GM23338 (cell line): ENCODE measurements at regions not wholly inside any gene's neighbourhood (a gene's known extent, or its start where the extent isn't known, plus 50 kb on each side); places are given as distances from the start of the nearest gene placed in this dataset.

ENCODE experiments used
- ATAC-seq: fragments of 200-7000 bp; cut with Tn5 transposase; 3 replicates; pipeline ENCODE4 v1.9.1; 2020
- DNase-seq: peaks from one replicate; pipeline ENCODE4 v3.0.0-alpha.2; 2015; ENCODE audit warnings: low spot score
- H2AFZ ChIP-seq: fragments of 200-600 bp; sonication (generic); 2 replicates; pipeline ENCODE4 v1.8.0; 2016; ENCODE audit warnings: antibody characterized with exemption, mild to moderate bottlenecking, moderate library complexity
- H3F3A ChIP-seq: fragments of 200-600 bp; sonication (generic); replicated peaks from 2 replicates; pipeline ENCODE4 v1.8.0; 2017; ENCODE audit warnings: antibody characterized with exemption, mixed run types, low read depth
- H3K27ac ChIP-seq: fragments of 200-600 bp; sonication (generic); 2 replicates; pipeline ENCODE4 v1.6.1; 2016; ENCODE audit warnings: low read depth
- H3K27me3 ChIP-seq: fragments of 200-600 bp; sonication (generic); 2 replicates; pipeline ENCODE4 v1.8.0; 2016; ENCODE audit warnings: mild to moderate bottlenecking, mixed run types, moderate library complexity; ENCODE audit not compliant: insufficient read depth
- H3K36me3 ChIP-seq: fragments of 200-600 bp; sonication (generic); 2 replicates; pipeline ENCODE4 v1.8.0; 2016; ENCODE audit warnings: mild to moderate bottlenecking; ENCODE audit not compliant: insufficient read depth
- H3K4me1 ChIP-seq: fragments of 200-600 bp; sonication (generic); 2 replicates; pipeline ENCODE4 v1.8.0; 2016; ENCODE audit warnings: mild to moderate bottlenecking, moderate library complexity; ENCODE audit not compliant: insufficient read depth
- H3K4me2 ChIP-seq: fragments of 200-600 bp; sonication (generic); 2 replicates; pipeline ENCODE4 v1.7.1; 2017; ENCODE audit warnings: mixed run types
- H3K4me3 ChIP-seq: fragments of 200-600 bp; sonication (generic); 2 replicates; pipeline ENCODE4 v1.6.1; 2016; ENCODE audit warnings: mixed run types
- H3K79me2 ChIP-seq: fragments of 200-600 bp; sonication (generic); replicated peaks from 2 replicates; pipeline ENCODE4 v1.8.0; 2017; ENCODE audit warnings: mild to moderate bottlenecking; ENCODE audit not compliant: insufficient read depth
- H3K9me2 ChIP-seq: fragments of 200-600 bp; sonication (generic); 2 replicates; pipeline ENCODE4 v1.8.0; 2017; ENCODE audit not compliant: insufficient read depth
- H4K20me1 ChIP-seq: fragments of 200-600 bp; sonication (generic); replicated peaks from 2 replicates; pipeline ENCODE4 v1.8.0; 2017; ENCODE audit warnings: mild to moderate bottlenecking; ENCODE audit not compliant: insufficient read depth
- H3K27ac Mint-ChIP-seq: 2 replicates; pipeline ENCODE4 v1.8.0; 2020; ENCODE audit warnings: inconsistent platforms, mild to moderate bottlenecking, moderate library complexity, mixed read lengths
- H3K27me3 Mint-ChIP-seq: 3 replicates; pipeline ENCODE4 v1.8.0; 2022; ENCODE audit warnings: low read depth, mild to moderate bottlenecking, moderate library complexity, mixed read lengths, inconsistent platforms; ENCODE audit not compliant: insufficient read depth, poor library complexity
- H3K36me3 Mint-ChIP-seq: 3 replicates; pipeline ENCODE4 v1.8.0; 2021; ENCODE audit warnings: low read depth, mild to moderate bottlenecking, inconsistent platforms, moderate library complexity, mixed read lengths
- H3K4me1 Mint-ChIP-seq: 3 replicates; pipeline ENCODE4 v1.8.0; 2020; ENCODE audit warnings: mild to moderate bottlenecking, inconsistent platforms, mixed read lengths
- H3K4me3 Mint-ChIP-seq: 3 replicates; pipeline ENCODE4 v1.8.0; 2021; ENCODE audit warnings: moderate library complexity, mild to moderate bottlenecking, inconsistent platforms, mixed read lengths
- H3K9me3 Mint-ChIP-seq: 3 replicates; pipeline ENCODE4 v1.8.0; 2020; ENCODE audit warnings: moderate library complexity, mild to moderate bottlenecking, inconsistent platforms, mixed read lengths
- CREB1 ChIP-seq: fragments of 250-450 bp; sonication (Bioruptor Pico); IDR thresholded peaks from 2 replicates; pipeline ENCODE4 v1.5.0; 2020; ENCODE audit warnings: low read depth, mild to moderate bottlenecking, moderate library complexity
- EZH2 ChIP-seq: fragments of 200-600 bp; sonication (generic); IDR thresholded peaks from one replicate; pipeline ENCODE4 v1.8.0; 2017; ENCODE audit warnings: antibody characterized with exemption, mild to moderate bottlenecking, low read depth; ENCODE audit not compliant: unreplicated experiment
- EZH2phosphoT487 ChIP-seq: fragments of 200-600 bp; sonication (generic); IDR thresholded peaks from one replicate; pipeline ENCODE4 v1.8.1; 2018; ENCODE audit warnings: antibody characterized with exemption; ENCODE audit not compliant: unreplicated experiment
- JUNB ChIP-seq: IDR thresholded peaks from one replicate; pipeline ENCODE4 v1.6.1; 2016; ENCODE audit warnings: antibody characterized with exemption; ENCODE audit not compliant: unreplicated experiment
- POLR2AphosphoS5 ChIP-seq: IDR thresholded peaks from 2 replicates; pipeline ENCODE4 v1.6.1; 2016; ENCODE audit warnings: antibody characterized with exemption, low read depth
- TF ChIP-seq, protein P1 (sequence below): IDR thresholded peaks from 2 replicates; pipeline ENCODE4 v1.6.1; 2016; ENCODE audit warnings: antibody characterized with exemption
- TF ChIP-seq, protein P2 (sequence below): IDR thresholded peaks from one replicate; pipeline ENCODE4 v1.6.1; 2018; ENCODE audit warnings: antibody characterized with exemption; ENCODE audit not compliant: unreplicated experiment
- TF ChIP-seq, protein P3 (sequence below): fragments of 250-450 bp; sonication (Bioruptor Pico); IDR thresholded peaks from 2 replicates; pipeline ENCODE4 v1.5.0; 2020; ENCODE audit warnings: mild to moderate bottlenecking, moderate library complexity
- TF ChIP-seq, protein P4 (sequence below), 2 experiments: fragments of 200-600 bp in 1 of 2; sonication (generic) in 1 of 2; conservative IDR thresholded peaks; 2 replicates each; pipeline versions ENCODE4 v1.5.1 to v1.6.1; 2016 to 2017; ENCODE audit warnings: antibody characterized with exemption in 2 of 2, low read depth in 2 of 2, mild to moderate bottlenecking in 2 of 2, moderate library complexity in 1 of 2

DNA sequence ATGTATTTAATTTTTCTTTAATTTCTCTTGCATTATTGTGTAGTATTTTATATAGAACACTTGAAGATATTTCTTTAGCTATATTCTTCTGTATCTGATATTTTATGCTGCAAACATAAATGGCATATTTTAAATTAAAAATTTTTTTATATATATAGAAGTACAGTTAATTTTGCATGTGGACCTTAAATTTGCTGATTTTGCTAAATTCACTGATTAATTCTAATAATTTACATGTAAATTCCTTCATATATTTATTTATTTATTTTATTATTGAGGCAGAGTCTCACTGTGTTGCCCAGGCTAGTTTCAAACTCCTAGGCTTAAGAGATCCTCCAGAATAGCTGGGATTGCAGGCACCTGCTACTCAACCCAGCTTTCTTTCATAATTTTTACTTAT, 276.9 kb downstream of the PRR16 start:
- no peaks in the 10 kb centered on the region for H3K9me3 Mint-ChIP-seq
- no peak overlapping the region for H3K4me3 ChIP-seq
- H3K4me3 Mint-ChIP-seq: no peak overlapping the region
- no peak overlapping the region for H3K4me2 ChIP-seq
- H3K27me3 ChIP-seq: no peaks in the 10 kb centered on the region
- peaks cover 2% of the 10 kb centered on the region for H3K27me3 Mint-ChIP-seq
- ATAC-seq (no peak), DNase-seq (no peak)
- no peaks in the 10 kb centered on the region for H3F3A ChIP-seq
- no peak overlapping the region for H2AFZ ChIP-seq
- no peaks in the 10 kb centered on the region for H4K20me1 ChIP-seq
- H3K9me2 ChIP-seq: no peaks in the 10 kb centered on the region
- H3K4me1 Mint-ChIP-seq: peaks cover 22% of the 10 kb centered on the region; the same call in 2 of the 3 replicates
- H3K27ac Mint-ChIP-seq: no peak overlapping the region
- H3K4me1 ChIP-seq: no peaks in the 10 kb centered on the region
- TF ChIP-seq, protein P1, sequence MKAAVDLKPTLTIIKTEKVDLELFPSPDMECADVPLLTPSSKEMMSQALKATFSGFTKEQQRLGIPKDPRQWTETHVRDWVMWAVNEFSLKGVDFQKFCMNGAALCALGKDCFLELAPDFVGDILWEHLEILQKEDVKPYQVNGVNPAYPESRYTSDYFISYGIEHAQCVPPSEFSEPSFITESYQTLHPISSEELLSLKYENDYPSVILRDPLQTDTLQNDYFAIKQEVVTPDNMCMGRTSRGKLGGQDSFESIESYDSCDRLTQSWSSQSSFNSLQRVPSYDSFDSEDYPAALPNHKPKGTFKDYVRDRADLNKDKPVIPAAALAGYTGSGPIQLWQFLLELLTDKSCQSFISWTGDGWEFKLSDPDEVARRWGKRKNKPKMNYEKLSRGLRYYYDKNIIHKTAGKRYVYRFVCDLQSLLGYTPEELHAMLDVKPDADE: no peak
- TF ChIP-seq EZH2phosphoT487: no peak
- no peak for TF ChIP-seq JUNB
- TF ChIP-seq POLR2AphosphoS5: no peak
- TF ChIP-seq EZH2: no peak
- H3K27ac ChIP-seq: no peak overlapping the region
- no peaks in the 10 kb centered on the region for H3K36me3 Mint-ChIP-seq
- H3K36me3 ChIP-seq: no peaks in the 10 kb centered on the region
- no peaks in the 10 kb centered on the region for H3K79me2 ChIP-seq

DNA sequence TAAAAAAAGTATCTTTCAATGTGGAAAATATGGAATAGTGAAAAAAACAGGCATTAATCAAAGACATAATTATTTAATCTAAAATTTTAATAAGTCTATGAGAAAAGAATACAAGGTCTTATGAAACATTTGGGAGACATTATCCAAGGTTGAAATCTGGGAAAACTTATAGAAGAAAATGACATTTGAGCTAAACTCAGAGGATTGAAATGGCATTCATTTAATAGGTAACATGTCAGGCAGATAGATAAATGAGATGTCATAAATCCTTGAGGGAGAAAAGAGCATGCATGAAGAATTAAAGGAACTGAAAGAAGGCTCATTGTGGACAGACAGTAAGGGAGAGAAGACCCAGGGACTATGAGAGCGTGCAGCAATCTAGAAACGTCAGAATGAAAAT, 284.4 kb downstream of the PRR16 start:
- no peaks in the 10 kb centered on the region for H4K20me1 ChIP-seq
- H3K27ac Mint-ChIP-seq: no peak overlapping the region
- DNase-seq (no peak), ATAC-seq (no peak)
- H2AFZ ChIP-seq: no peak overlapping the region
- no peak overlapping the region for H3K4me3 Mint-ChIP-seq
- no peaks in the 10 kb centered on the region for H3K79me2 ChIP-seq
- no peak overlapping the region for H3K4me2 ChIP-seq
- no peak overlapping the region for H3K4me3 ChIP-seq
- H3K27me3 ChIP-seq: no peaks in the 10 kb centered on the region
- H3K27ac ChIP-seq: no peak overlapping the region
- H3K9me3 Mint-ChIP-seq: no peaks in the 10 kb centered on the region; the same call in 2 of the 3 replicates
- H3K36me3 Mint-ChIP-seq: no peaks in the 10 kb centered on the region
- no peaks in the 10 kb centered on the region for H3K36me3 ChIP-seq
- peaks cover 26% of the 10 kb centered on the region for H3K4me1 Mint-ChIP-seq
- no peaks in the 10 kb centered on the region for H3K27me3 Mint-ChIP-seq
- peaks cover 8% of the 10 kb centered on the region; the same call in 1 of the 2 replicates for H3K4me1 ChIP-seq
- H3F3A ChIP-seq: no peaks in the 10 kb centered on the region
- no peaks in the 10 kb centered on the region for H3K9me2 ChIP-seq
- TF ChIP-seq, protein P2, sequence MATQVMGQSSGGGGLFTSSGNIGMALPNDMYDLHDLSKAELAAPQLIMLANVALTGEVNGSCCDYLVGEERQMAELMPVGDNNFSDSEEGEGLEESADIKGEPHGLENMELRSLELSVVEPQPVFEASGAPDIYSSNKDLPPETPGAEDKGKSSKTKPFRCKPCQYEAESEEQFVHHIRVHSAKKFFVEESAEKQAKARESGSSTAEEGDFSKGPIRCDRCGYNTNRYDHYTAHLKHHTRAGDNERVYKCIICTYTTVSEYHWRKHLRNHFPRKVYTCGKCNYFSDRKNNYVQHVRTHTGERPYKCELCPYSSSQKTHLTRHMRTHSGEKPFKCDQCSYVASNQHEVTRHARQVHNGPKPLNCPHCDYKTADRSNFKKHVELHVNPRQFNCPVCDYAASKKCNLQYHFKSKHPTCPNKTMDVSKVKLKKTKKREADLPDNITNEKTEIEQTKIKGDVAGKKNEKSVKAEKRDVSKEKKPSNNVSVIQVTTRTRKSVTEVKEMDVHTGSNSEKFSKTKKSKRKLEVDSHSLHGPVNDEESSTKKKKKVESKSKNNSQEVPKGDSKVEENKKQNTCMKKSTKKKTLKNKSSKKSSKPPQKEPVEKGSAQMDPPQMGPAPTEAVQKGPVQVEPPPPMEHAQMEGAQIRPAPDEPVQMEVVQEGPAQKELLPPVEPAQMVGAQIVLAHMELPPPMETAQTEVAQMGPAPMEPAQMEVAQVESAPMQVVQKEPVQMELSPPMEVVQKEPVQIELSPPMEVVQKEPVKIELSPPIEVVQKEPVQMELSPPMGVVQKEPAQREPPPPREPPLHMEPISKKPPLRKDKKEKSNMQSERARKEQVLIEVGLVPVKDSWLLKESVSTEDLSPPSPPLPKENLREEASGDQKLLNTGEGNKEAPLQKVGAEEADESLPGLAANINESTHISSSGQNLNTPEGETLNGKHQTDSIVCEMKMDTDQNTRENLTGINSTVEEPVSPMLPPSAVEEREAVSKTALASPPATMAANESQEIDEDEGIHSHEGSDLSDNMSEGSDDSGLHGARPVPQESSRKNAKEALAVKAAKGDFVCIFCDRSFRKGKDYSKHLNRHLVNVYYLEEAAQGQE: no peak
- TF ChIP-seq, protein P3, sequence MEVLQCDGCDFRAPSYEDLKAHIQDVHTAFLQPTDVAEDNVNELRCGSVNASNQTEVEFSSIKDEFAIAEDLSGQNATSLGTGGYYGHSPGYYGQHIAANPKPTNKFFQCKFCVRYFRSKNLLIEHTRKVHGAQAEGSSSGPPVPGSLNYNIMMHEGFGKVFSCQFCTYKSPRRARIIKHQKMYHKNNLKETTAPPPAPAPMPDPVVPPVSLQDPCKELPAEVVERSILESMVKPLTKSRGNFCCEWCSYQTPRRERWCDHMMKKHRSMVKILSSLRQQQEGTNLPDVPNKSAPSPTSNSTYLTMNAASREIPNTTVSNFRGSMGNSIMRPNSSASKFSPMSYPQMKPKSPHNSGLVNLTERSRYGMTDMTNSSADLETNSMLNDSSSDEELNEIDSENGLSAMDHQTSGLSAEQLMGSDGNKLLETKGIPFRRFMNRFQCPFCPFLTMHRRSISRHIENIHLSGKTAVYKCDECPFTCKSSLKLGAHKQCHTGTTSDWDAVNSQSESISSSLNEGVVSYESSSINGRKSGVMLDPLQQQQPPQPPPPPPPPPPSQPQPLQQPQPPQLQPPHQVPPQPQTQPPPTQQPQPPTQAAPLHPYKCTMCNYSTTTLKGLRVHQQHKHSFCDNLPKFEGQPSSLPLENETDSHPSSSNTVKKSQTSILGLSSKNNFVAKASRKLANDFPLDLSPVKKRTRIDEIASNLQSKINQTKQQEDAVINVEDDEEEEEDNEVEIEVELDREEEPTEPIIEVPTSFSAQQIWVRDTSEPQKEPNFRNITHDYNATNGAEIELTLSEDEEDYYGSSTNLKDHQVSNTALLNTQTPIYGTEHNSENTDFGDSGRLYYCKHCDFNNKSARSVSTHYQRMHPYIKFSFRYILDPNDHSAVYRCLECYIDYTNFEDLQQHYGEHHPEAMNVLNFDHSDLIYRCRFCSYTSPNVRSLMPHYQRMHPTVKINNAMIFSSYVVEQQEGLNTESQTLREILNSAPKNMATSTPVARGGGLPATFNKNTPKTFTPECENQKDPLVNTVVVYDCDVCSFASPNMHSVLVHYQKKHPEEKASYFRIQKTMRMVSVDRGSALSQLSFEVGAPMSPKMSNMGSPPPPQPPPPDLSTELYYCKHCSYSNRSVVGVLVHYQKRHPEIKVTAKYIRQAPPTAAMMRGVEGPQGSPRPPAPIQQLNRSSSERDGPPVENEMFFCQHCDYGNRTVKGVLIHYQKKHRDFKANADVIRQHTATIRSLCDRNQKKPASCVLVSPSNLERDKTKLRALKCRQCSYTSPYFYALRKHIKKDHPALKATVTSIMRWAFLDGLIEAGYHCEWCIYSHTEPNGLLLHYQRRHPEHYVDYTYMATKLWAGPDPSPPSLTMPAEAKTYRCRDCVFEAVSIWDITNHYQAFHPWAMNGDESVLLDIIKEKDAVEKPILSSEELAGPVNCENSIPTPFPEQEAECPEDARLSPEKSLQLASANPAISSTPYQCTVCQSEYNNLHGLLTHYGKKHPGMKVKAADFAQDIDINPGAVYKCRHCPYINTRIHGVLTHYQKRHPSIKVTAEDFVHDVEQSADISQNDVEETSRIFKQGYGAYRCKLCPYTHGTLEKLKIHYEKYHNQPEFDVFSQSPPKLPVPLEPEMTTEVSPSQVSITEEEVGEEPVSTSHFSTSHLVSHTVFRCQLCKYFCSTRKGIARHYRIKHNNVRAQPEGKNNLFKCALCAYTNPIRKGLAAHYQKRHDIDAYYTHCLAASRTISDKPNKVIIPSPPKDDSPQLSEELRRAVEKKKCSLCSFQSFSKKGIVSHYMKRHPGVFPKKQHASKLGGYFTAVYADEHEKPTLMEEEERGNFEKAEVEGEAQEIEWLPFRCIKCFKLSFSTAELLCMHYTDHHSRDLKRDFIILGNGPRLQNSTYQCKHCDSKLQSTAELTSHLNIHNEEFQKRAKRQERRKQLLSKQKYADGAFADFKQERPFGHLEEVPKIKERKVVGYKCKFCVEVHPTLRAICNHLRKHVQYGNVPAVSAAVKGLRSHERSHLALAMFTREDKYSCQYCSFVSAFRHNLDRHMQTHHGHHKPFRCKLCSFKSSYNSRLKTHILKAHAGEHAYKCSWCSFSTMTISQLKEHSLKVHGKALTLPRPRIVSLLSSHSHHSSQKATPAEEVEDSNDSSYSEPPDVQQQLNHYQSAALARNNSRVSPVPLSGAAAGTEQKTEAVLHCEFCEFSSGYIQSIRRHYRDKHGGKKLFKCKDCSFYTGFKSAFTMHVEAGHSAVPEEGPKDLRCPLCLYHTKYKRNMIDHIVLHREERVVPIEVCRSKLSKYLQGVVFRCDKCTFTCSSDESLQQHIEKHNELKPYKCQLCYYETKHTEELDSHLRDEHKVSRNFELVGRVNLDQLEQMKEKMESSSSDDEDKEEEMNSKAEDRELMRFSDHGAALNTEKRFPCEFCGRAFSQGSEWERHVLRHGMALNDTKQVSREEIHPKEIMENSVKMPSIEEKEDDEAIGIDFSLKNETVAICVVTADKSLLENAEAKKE (CRISPR knock-in tag): no peak
- TF ChIP-seq POLR2AphosphoS5 (no peak), JUNB (no peak), EZH2phosphoT487 (no peak), CREB1 (CRISPR knock-in tag) (no peak), EZH2 (no peak)
- TF ChIP-seq, protein P4, sequence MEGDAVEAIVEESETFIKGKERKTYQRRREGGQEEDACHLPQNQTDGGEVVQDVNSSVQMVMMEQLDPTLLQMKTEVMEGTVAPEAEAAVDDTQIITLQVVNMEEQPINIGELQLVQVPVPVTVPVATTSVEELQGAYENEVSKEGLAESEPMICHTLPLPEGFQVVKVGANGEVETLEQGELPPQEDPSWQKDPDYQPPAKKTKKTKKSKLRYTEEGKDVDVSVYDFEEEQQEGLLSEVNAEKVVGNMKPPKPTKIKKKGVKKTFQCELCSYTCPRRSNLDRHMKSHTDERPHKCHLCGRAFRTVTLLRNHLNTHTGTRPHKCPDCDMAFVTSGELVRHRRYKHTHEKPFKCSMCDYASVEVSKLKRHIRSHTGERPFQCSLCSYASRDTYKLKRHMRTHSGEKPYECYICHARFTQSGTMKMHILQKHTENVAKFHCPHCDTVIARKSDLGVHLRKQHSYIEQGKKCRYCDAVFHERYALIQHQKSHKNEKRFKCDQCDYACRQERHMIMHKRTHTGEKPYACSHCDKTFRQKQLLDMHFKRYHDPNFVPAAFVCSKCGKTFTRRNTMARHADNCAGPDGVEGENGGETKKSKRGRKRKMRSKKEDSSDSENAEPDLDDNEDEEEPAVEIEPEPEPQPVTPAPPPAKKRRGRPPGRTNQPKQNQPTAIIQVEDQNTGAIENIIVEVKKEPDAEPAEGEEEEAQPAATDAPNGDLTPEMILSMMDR (conservative IDR thresholded peaks at IDR 0.05; ENCODE audit: low read depth in 2 of 2): no peak
